ENCODE measurements at regions not wholly inside any gene's neighbourhood (a gene's known extent, or its start where the extent isn't known, plus 50 kb on each side); places are given as distances from the start of the nearest gene placed in this dataset.

DNA sequence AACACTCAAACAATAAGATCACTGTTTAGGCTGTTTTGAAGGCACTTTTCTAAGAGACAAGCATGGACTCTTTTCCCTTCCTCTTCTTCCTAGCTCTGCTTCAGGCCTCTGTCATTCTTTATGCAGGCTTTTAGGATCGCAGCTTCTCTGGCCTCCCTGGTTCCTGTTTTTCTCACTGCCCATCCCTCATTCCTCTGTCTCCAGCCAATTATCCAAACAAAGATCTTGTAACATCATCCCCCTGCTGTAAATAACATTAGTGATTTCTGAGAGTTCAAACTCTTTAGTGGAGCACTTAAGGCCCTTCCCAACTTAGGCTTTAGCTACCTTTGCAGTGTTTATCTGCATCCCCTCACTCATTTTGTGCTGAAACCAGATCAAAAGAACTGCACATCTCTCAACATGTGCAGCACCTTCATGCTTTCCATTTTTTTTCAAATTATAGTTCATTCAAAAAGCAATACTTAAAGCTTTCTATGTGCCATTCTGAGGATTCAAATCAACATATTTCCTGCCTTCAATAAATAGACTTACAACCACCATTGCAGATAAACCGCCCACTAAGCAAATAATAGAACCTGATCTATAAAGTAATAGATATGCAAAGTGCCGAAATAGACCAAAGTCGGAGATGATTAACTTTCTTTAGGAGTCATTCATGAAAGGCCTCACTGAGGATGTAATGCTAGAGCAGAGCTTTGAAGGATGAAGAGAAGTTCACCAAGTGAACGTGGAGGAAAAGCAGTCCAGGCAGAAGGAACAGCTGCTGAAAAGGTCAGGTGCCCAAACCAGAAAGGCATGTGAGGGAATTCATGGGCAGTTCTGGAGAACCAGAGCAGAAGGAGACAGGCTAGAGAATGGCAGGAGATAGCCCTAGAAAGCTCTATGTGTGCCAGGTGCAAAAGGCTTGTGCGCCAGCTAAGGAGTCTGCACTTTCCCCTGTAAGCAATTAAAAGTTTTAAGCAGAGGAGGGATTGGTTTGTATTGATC, 95.8 kb upstream of the ZNF366 start:
- in situ Hi-C loops (cut with MboI) (no loop called here), intact Hi-C loops (cut with micrococcal nuclease) (no loop called here)
- Histone ChIP-seq H3K4me2 (ENCODE audit: insufficient read depth, low read length) (no peak overlapping the region), H2AFZ (ENCODE audit: low read depth, low read length) (peak overlapping the region; percentile 50), H3K4me3 (no peak overlapping the region), H3K4me1 (replicated peaks in 1 of 2; ENCODE audit: control insufficient read depth in 2 of 2, insufficient read depth in 2 of 2, low read length in 2 of 2) (peaks cover 0 to 10% of the 10 kb centered on the region in 2 experiments; a peak in 2 of 5 replicates), H3K79me2 (ENCODE audit: control insufficient read depth, insufficient read depth, low read length) (no peaks in the 10 kb centered on the region), H4K20me1 (replicated peaks; ENCODE audit: control insufficient read depth, insufficient read depth, low read length) (no peaks in the 10 kb centered on the region), H3K9me3 (replicated peaks; ENCODE audit: control insufficient read depth, insufficient read depth, low read depth, low read length) (peaks cover 15% of the 10 kb centered on the region), H3K27ac (ENCODE audit: extremely low read depth, low read depth, low read length) (no peak overlapping the region), H3K9me1 (ENCODE audit: control insufficient read depth, insufficient read depth, low read length) (no peaks in the 10 kb centered on the region), H3K36me3 (ENCODE audit: control insufficient read depth, insufficient read depth, low read length) (peaks cover 3% of the 10 kb centered on the region; the same call in 1 of the 3 replicates), H3K27me3 (ENCODE audit: control insufficient read depth in 2 of 2, insufficient read depth in 2 of 2, low read length in 2 of 2) (no peaks in the 10 kb centered on the region), H3K9ac (ENCODE audit: insufficient read depth in 1 of 2, low read depth in 2 of 2, low read length in 2 of 2) (no peak overlapping the region)
- CTCF ChIA-PET (ENCODE audit: low intra/inter-chr PET ratio): no interaction called here
- TF ChIP-seq, protein P1, sequence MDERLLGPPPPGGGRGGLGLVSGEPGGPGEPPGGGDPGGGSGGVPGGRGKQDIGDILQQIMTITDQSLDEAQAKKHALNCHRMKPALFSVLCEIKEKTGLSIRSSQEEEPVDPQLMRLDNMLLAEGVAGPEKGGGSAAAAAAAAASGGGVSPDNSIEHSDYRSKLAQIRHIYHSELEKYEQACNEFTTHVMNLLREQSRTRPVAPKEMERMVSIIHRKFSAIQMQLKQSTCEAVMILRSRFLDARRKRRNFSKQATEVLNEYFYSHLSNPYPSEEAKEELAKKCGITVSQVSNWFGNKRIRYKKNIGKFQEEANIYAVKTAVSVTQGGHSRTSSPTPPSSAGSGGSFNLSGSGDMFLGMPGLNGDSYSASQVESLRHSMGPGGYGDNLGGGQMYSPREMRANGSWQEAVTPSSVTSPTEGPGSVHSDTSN (CRISPR knock-in tag; IDR thresholded peaks at IDR 0.05; ENCODE audit: low read depth): no peak
- TF ChIP-seq, protein P1 (tag; conservative IDR thresholded peaks at IDR 0.05; ENCODE audit: low read depth): peak; percentile 54; the same call in 1 of the 2 replicates
- TF ChIP-seq MAFF (IDR thresholded peaks at IDR 0.05; ENCODE audit: low read length) (peak; percentile 21; the same call in 1 of the 2 replicates), ZBED1 (IDR thresholded peaks at IDR 0.05) (no peak), ZNF316 (IDR thresholded peaks at IDR 0.05) (peak; percentile 65), FOXJ3 (CRISPR knock-in tag; IDR thresholded peaks at IDR 0.05) (no peak), C11orf30 (IDR thresholded peaks at IDR 0.05; ENCODE audit: low read depth) (peak; percentile 39; the same call in 1 of the 2 replicates), SPI1 (IDR thresholded peaks at IDR 0.05; ENCODE audit: borderline replicate concordance, low read depth, low read length) (peak; percentile 34; the same call in 1 of the 2 replicates), MXI1 (IDR thresholded peaks at IDR 0.05; ENCODE audit: low read depth, low read length) (no peak)
- TF ChIP-seq, protein P2, sequence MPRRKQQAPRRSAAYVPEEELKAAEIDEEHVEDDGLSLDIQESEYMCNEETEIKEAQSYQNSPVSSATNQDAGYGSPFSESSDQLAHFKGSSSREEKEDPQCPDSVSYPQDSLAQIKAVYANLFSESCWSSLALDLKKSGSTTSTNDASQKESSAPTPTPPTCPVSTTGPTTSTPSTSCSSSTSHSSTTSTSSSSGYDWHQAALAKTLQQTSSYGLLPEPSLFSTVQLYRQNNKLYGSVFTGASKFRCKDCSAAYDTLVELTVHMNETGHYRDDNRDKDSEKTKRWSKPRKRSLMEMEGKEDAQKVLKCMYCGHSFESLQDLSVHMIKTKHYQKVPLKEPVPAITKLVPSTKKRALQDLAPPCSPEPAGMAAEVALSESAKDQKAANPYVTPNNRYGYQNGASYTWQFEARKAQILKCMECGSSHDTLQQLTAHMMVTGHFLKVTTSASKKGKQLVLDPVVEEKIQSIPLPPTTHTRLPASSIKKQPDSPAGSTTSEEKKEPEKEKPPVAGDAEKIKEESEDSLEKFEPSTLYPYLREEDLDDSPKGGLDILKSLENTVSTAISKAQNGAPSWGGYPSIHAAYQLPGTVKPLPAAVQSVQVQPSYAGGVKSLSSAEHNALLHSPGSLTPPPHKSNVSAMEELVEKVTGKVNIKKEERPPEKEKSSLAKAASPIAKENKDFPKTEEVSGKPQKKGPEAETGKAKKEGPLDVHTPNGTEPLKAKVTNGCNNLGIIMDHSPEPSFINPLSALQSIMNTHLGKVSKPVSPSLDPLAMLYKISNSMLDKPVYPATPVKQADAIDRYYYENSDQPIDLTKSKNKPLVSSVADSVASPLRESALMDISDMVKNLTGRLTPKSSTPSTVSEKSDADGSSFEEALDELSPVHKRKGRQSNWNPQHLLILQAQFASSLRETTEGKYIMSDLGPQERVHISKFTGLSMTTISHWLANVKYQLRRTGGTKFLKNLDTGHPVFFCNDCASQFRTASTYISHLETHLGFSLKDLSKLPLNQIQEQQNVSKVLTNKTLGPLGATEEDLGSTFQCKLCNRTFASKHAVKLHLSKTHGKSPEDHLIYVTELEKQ (CRISPR knock-in tag; IDR thresholded peaks at IDR 0.05): no peak
- POLR2A ChIA-PET: interaction anchor here (0.5 to 1.7 kb wide), 4 partner anchors 9 to 220 kb away, joined by 3 to 4 read pairs (median 4); no protein-coding TSS in a partner anchor
- no TSS peak for BruUV-seq (replicated peaks)
- DNase-seq (ENCODE audit: extremely low read depth in 1 of 4, low spot score in 3 of 4) (no peak), FAIRE-seq (no peak), ATAC-seq (no peak)
- WGBS (ENCODE audit: insufficient coverage, low coverage, missing lambda C conversion rate): 58% methylated on average over 6 of the region's 6 CpGs
